HT1080 (cell line): ENCODE measurements at regions not wholly inside any gene's neighbourhood (a gene's known extent, or its start where the extent isn't known, plus 50 kb on each side); places are given as distances from the start of the nearest gene placed in this dataset.
A peak's percentile ranks its signal among the peaks of the same experiment; 100 is the strongest.

Experiments
- DNase-seq: peaks from one replicate; pipeline ENCODE4 v3.0.0-alpha.2; 2015; ENCODE audit warnings: low read depth

- no peak for DNase-seq
Observed at GRCh38 chr1:81021134-81021533, 779.6 kb upstream of the ADGRL2 start.

- no peak for DNase-seq
Observed at GRCh38 chr1:81020506-81020905, 780.2 kb upstream of the ADGRL2 start.

GRCh38 chr1:81010126-81010525 is 790.6 kb upstream of the ADGRL2 start:
- DNase-seq = no peak

GRCh38 chr1:81008293-81008692 is 792.4 kb upstream of the ADGRL2 start:
- no peak for DNase-seq

- DNase-seq = no peak
Observed at GRCh38 chr1:81007024-81007423, 793.7 kb upstream of the ADGRL2 start.

- DNase-seq = no peak
Observed at GRCh38 chr1:81006502-81006901, 794.2 kb upstream of the ADGRL2 start.

- no peak for DNase-seq
Observed at GRCh38 chr1:81004011-81004410, 796.7 kb upstream of the ADGRL2 start.

- DNase-seq = peak; percentile 13
Observed at GRCh38 chr1:80994934-80995333, 805.8 kb upstream of the ADGRL2 start.

- no peak for DNase-seq
Observed at GRCh38 chr1:80994038-80994437, 806.7 kb upstream of the ADGRL2 start.

GRCh38 chr1:80993154-80993980 is 807.4 kb upstream of the ADGRL2 start:
- DNase-seq = no peak

- no peak for DNase-seq
Observed at GRCh38 chr1:80989455-80989854, 811.3 kb upstream of the ADGRL2 start.

GRCh38 chr1:80988926-80989325 is 811.8 kb upstream of the ADGRL2 start:
- DNase-seq = no peak

- DNase-seq = no peak
Observed at GRCh38 chr1:80987824-80988223, 812.9 kb upstream of the ADGRL2 start.

GRCh38 chr1:80987106-80987505 is 813.6 kb upstream of the ADGRL2 start:
- no peak for DNase-seq

GRCh38 chr1:80982831-80983230 is 817.9 kb upstream of the ADGRL2 start:
- no peak for DNase-seq

- no peak for DNase-seq
Observed at GRCh38 chr1:80973101-80973500, 827.6 kb upstream of the ADGRL2 start.

GRCh38 chr1:80966266-80966665 is 834.5 kb upstream of the ADGRL2 start:
- no peak for DNase-seq

- DNase-seq = no peak
Observed at GRCh38 chr1:80962564-80962963, 838.2 kb upstream of the ADGRL2 start.

- DNase-seq = peak; percentile 26
Observed at GRCh38 chr1:80961464-80962190, 839.1 kb upstream of the ADGRL2 start.

- DNase-seq = no peak
Observed at GRCh38 chr1:80933346-80933745, 867.4 kb upstream of the ADGRL2 start.

- no peak for DNase-seq
Observed at GRCh38 chr1:80931178-80931577, 869.6 kb upstream of the ADGRL2 start.

- peak; percentile 9 for DNase-seq
Observed at GRCh38 chr1:80929868-80930508, 870.7 kb upstream of the ADGRL2 start.
